Activated naive CD8-positive, alpha-beta T cell treated with anti-CD3 and anti-CD28 coated beads, Interleukin-2, amount 50 U/mL, for 24 hours (primary cell): ENCODE measurements at regions not wholly inside any gene's neighbourhood (a gene's known extent, or its start where the extent isn't known, plus 50 kb on each side); places are given as distances from the start of the nearest gene placed in this dataset.
"Not testable (repeated sequence)": the region's sequence is repeated elsewhere in the genome, so short reads cannot be mapped to it uniquely, and the experiment has no call there.

ENCODE experiments used
- ATAC-seq: fragments of 150-1000 bp; cut with Tn5 transposase; one replicate; pipeline ENCODE4 v1.10.0; 2021
- DNase-seq: peaks from one replicate; pipeline ENCODE4 v3.0.0; 2021
- H3K27ac Mint-ChIP-seq: one replicate; pipeline ENCODE4 v1.8.0; 2021; ENCODE audit warnings: mild to moderate bottlenecking, mixed read lengths
- H3K27me3 Mint-ChIP-seq: one replicate; pipeline ENCODE4 v1.8.0; 2021; ENCODE audit warnings: mixed read lengths
- H3K36me3 Mint-ChIP-seq: one replicate; pipeline ENCODE4 v1.8.0; 2021; ENCODE audit warnings: low read depth, mixed read lengths
- H3K4me1 Mint-ChIP-seq: one replicate; pipeline ENCODE4 v1.8.0; 2021; ENCODE audit warnings: mixed read lengths
- H3K4me3 Mint-ChIP-seq: one replicate; pipeline ENCODE4 v1.8.0; 2021; ENCODE audit warnings: mild to moderate bottlenecking, moderate library complexity, mixed read lengths
- H3K9me3 Mint-ChIP-seq: one replicate; pipeline ENCODE4 v1.8.0; 2021; ENCODE audit warnings: mixed read lengths

DNA sequence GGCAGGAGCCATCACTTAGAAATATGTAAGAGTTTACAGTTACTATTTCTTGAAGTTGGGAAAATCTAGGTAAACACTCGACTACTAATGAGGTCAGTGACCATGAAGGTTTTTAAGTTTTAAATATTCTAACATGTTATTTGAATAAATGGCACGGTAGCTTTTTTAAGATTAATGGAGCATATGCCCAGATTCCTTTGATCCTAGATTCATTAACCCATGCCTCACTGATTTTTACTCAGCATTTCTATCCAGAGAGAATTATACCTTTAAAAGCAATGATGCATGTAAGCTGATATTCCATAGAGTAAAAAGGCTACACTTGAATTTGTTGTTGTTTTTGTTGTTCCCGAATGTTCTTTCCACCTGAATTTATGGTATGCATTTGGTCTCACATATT, 541.4 kb downstream of the DACH1 start:
- no peaks in the 10 kb centered on the region for H3K9me3 Mint-ChIP-seq
- DNase-seq (no peak), ATAC-seq (no peak)
- H3K36me3 Mint-ChIP-seq, result no peaks in the 10 kb centered on the region
- no peak overlapping the region for H3K4me3 Mint-ChIP-seq
- H3K27me3 Mint-ChIP-seq, result peaks cover 4% of the 10 kb centered on the region
- H3K4me1 Mint-ChIP-seq, result no peaks in the 10 kb centered on the region
- H3K27ac Mint-ChIP-seq, result no peak overlapping the region

DNA sequence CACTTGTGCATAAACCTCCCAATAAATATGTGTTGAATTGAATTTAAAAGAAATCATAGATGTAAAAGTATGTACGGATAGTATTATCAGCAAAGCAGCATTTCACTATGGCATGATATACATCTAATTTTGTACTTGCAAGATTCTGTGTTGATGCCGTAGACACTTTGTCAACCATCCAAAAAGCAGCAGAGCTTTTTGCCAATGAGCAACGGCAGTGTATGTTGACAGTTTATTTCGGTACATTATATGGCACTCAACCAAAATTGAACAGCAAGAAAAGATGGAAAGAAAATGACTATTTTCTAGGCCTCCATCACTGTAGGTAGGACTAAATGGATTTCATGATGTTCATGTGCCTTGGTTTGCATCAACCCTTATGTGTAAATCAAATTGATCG, 543.7 kb downstream of the DACH1 start:
- peaks cover 5% of the 10 kb centered on the region for H3K9me3 Mint-ChIP-seq

GRCh38 chr13:71320452-71320851, 546.6 kb downstream of the DACH1 start:
- Mint-ChIP-seq H3K27ac (no peak overlapping the region), H3K9me3 (peaks cover 5% of the 10 kb centered on the region), H3K36me3 (no peaks in the 10 kb centered on the region), H3K4me1 (no peaks in the 10 kb centered on the region), H3K27me3 (no peaks in the 10 kb centered on the region), H3K4me3 (no peak overlapping the region)
- DNase-seq (no peak), ATAC-seq (no peak)

More for the DNA sequence above, 543.7 kb downstream of the DACH1 start:
- Mint-ChIP-seq H3K4me3 (no peak overlapping the region), H3K27ac (no peak overlapping the region), H3K36me3 (no peaks in the 10 kb centered on the region), H3K4me1 (no peaks in the 10 kb centered on the region), H3K27me3 (peaks cover 4% of the 10 kb centered on the region)
- DNase-seq (no peak), ATAC-seq (no peak)

GRCh38 chr13:71316792-71317363, 550.1 kb downstream of the DACH1 start:
- H3K36me3 Mint-ChIP-seq, result no peaks in the 10 kb centered on the region
- H3K9me3 Mint-ChIP-seq, result peaks cover 5% of the 10 kb centered on the region
- no peaks in the 10 kb centered on the region for H3K4me1 Mint-ChIP-seq
- H3K4me3 Mint-ChIP-seq, result no peak overlapping the region
- H3K27ac Mint-ChIP-seq, result no peak overlapping the region
- H3K27me3 Mint-ChIP-seq, result peaks cover 1% of the 10 kb centered on the region
- ATAC-seq (no peak), DNase-seq (no peak)

DNA sequence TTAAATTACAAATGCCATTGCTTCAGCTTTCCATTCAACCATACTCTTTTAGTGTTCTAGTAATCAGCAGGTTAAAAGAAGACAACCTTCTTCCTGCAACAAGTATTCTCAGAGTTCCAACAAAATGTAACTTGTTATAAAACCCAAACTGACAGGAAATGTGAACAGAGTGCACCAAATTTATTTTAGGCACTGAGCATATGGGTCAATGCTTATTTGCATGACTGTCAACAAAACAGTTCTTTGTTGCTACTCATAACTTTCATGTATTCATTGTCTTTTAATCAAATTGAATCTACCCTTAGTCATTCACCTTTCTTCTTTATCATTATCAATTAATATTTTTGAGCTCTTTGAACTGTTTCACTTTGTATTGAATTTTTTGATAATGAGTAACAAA, 554.1 kb downstream of the DACH1 start:
- no peak for DNase-seq
- Mint-ChIP-seq H3K4me3 (no peak overlapping the region), H3K4me1 (no peaks in the 10 kb centered on the region), H3K27me3 (peaks cover 1% of the 10 kb centered on the region), H3K9me3 (no peaks in the 10 kb centered on the region), H3K36me3 (no peaks in the 10 kb centered on the region), H3K27ac (no peak overlapping the region)
- no peak for ATAC-seq

DNA sequence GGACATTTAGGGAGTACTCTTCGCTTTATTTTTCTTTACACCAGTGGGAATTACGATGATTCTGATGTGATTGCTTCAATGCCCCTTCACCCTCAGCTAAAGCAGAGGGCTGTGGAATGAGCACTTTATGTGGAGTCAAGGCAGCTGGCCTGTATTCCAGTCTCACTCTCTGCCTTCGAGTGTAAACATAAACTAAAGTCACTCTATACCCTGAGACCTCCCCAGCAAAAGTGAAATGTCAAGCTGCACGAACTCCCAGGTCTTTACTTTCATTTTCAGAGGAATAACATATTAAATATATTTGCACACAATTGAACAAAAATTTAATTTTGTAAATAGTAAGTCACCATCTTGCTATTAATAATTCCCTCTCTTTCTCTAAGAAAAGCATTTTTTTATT, 557.1 kb downstream of the DACH1 start:
- Mint-ChIP-seq H3K27ac (no peak overlapping the region), H3K9me3 (no peaks in the 10 kb centered on the region), H3K4me1 (no peaks in the 10 kb centered on the region), H3K36me3 (no peaks in the 10 kb centered on the region), H3K4me3 (no peak overlapping the region), H3K27me3 (peaks cover 1% of the 10 kb centered on the region)
- DNase-seq (no peak), ATAC-seq (no peak)

DNA sequence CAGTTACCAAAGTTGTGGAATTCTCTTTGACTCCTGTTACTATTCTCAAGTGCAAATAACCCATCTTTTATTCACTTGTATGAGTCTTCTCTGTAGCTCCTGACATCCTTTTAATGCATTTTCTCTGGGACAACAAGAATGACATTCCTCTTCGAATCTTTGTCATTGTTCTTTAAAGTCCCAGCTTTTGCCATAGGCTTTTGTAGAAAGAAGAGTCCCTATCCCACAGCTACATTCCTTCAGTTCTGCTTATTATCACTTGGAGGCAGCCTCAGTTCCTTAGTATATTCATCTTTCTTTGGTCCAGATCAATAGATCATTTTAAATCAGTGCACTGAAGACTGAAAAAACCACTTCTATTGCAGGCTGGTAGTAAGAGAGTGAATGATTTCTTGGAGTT, 560.2 kb downstream of the DACH1 start:
- Mint-ChIP-seq H3K27ac (no peak overlapping the region), H3K4me3 (no peak overlapping the region), H3K4me1 (no peaks in the 10 kb centered on the region), H3K9me3 (no peaks in the 10 kb centered on the region), H3K36me3 (no peaks in the 10 kb centered on the region), H3K27me3 (no peaks in the 10 kb centered on the region)
- no peak for ATAC-seq
- DNase-seq, result no peak

- no peaks in the 10 kb centered on the region for H3K9me3 Mint-ChIP-seq
Observed at GRCh38 chr13:71304861-71305260, 562.1 kb downstream of the DACH1 start.

DNA sequence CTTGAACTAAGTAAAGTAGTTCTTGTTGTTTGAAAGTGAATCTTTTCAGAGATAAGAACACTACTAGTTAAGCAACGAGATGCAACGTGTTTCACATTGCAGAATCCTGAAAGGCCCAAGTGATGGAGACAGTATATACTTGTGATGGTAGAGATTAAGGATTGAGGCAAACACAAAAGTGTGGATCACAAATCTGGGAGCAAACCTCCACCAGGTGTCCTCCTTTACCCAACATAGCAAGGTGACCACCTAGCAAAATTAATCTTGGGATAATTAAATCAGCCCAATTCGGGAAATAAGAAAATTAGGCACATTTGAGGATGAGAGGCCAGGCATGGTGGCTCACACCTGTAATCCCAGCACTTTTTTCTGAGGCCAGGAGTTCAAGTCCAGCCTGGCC, 563.9 kb downstream of the DACH1 start:
- Mint-ChIP-seq H3K36me3 (no peaks in the 10 kb centered on the region), H3K27ac (no peak overlapping the region), H3K27me3 (no peaks in the 10 kb centered on the region), H3K9me3 (no peaks in the 10 kb centered on the region), H3K4me1 (no peaks in the 10 kb centered on the region), H3K4me3 (no peak overlapping the region)
- DNase-seq, result no peak
- ATAC-seq, result no peak

More at GRCh38 chr13:71304861-71305260, 562.1 kb downstream of the DACH1 start:
- DNase-seq, result no peak
- Mint-ChIP-seq H3K36me3 (no peaks in the 10 kb centered on the region), H3K4me3 (no peak overlapping the region), H3K27ac (no peak overlapping the region), H3K27me3 (no peaks in the 10 kb centered on the region), H3K4me1 (no peaks in the 10 kb centered on the region)
- no peak for ATAC-seq

- peaks cover 4% of the 10 kb centered on the region for H3K9me3 Mint-ChIP-seq
- no peak for ATAC-seq
- no peak overlapping the region for H3K4me3 Mint-ChIP-seq
- H3K27ac Mint-ChIP-seq, result no peak overlapping the region
- H3K36me3 Mint-ChIP-seq, result no peaks in the 10 kb centered on the region
- no peaks in the 10 kb centered on the region for H3K27me3 Mint-ChIP-seq
- DNase-seq, result no peak
- H3K4me1 Mint-ChIP-seq, result no peaks in the 10 kb centered on the region
Observed at GRCh38 chr13:71300602-71301001, 566.4 kb downstream of the DACH1 start.

DNA sequence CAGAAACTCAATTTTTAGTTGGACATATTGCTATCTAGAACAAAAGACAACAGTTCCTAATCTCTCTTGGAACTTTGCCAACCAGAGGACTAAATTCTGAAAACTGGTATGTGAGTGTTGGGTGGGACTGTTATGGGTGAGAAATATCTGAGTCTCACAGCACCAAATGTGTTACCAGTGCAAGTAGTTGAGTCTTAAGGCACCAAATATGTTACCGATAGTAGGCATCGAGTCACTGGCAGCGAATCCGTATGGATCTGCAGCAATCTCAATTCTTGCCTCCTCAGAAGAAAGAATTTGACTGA, 575.2 kb downstream of the DACH1 start:
- no peaks in the 10 kb centered on the region for H3K36me3 Mint-ChIP-seq
- DNase-seq, result no peak
- H3K27me3 Mint-ChIP-seq, result peaks cover 5% of the 10 kb centered on the region
- peaks cover 20% of the 10 kb centered on the region for H3K4me1 Mint-ChIP-seq
- no peak for ATAC-seq
- H3K9me3 Mint-ChIP-seq, result peaks cover 6% of the 10 kb centered on the region
- peak overlapping the region; percentile 82 for H3K27ac Mint-ChIP-seq
- no peak overlapping the region for H3K4me3 Mint-ChIP-seq

DNA sequence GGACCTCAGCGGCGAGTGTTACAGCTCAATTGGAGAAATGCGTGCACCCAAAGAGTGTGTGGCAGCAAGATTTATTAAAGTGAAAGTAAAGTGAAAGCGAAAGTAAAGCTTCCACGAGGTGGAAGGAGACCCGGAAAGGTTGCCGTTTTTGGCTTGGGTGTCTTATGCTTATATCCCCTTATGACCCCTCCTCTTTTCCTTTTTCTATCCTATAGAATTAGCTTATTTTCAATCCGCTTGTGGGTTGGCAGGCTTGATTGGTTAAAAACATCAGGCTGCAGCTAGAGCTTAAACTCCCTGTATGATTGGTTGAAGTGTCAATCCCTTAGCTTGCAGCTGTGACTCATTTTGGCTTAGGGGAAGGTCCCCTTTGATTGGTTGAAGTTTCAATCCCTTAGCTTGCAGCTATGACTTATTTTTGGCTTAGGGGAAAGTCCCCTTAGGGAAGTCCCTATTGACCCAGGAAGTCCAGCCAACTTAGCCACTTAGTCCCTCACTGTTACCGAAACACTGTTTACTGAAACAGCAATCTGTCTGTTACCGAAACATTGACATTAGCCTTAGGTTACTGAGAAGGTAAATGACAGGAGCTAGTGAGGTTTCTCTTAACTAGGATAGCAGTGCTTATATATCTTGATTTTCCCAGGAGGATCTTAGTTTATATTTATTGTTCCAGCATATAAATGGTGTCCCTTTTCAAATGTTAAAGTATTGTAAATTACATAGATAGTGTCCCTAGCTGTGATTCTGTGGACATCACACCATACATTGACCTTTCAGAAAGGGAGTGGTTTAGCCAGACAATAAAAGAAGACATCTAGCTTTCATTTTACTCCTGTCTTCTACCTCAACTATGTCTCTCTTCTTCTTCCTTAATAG, 575.8 kb downstream of the DACH1 start:
- peak; percentile 13 for DNase-seq

GRCh38 chr13:71289980-71290379, 577.0 kb downstream of the DACH1 start:
- not testable (repeated sequence) for H3K36me3 Mint-ChIP-seq, H3K27ac Mint-ChIP-seq, H3K27me3 Mint-ChIP-seq, ATAC-seq, DNase-seq, H3K9me3 Mint-ChIP-seq
- Mint-ChIP-seq H3K4me3 (peak overlapping the region; percentile 78), H3K4me1 (peaks cover 20% of the 10 kb centered on the region)

More for the DNA sequence above, 575.8 kb downstream of the DACH1 start:
- Mint-ChIP-seq H3K36me3 (no peaks in the 10 kb centered on the region), H3K27me3 (peaks cover 7% of the 10 kb centered on the region), H3K9me3 (peaks cover 6% of the 10 kb centered on the region), H3K4me3 (peak overlapping the region; percentile 78), H3K27ac (peak overlapping the region; percentile 82), H3K4me1 (peaks cover 20% of the 10 kb centered on the region)
- ATAC-seq, result peak; percentile 57

DNA sequence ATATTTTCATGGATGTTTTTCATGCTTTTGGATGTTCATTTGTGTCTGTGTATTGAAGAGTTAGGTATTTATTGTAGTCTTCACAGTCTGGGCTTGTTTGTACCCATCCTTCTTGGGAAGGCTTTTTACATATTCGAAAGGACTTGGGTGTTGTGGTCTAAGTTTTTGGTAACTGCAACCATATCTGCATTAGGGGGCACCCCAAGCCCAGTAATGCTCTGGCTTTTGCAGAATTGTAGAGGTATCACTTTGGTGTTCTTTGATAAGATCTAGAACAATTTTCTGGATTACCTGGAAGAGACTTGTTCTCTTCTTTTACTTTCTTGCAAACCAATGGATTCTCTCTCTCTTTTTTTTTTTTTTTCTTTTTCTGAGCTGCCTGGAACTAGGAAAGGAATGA, 581.3 kb downstream of the DACH1 start:
- Mint-ChIP-seq H3K27me3 (peaks cover 7% of the 10 kb centered on the region), H3K27ac (no peak overlapping the region), H3K9me3 (peaks cover 4% of the 10 kb centered on the region), H3K4me3 (no peak overlapping the region), H3K36me3 (no peaks in the 10 kb centered on the region), H3K4me1 (peaks cover 7% of the 10 kb centered on the region)
- DNase-seq (no peak), ATAC-seq (no peak)

- Mint-ChIP-seq H3K4me1 (no peaks in the 10 kb centered on the region), H3K36me3 (no peaks in the 10 kb centered on the region), H3K4me3 (no peak overlapping the region), H3K27ac (no peak overlapping the region), H3K27me3 (no peaks in the 10 kb centered on the region), H3K9me3 (no peaks in the 10 kb centered on the region)
- DNase-seq, result no peak
- no peak for ATAC-seq
Observed at GRCh38 chr13:71278512-71278911, 588.5 kb downstream of the DACH1 start.
